ENCODE measurements at regions not wholly inside any gene's neighbourhood (a gene's known extent, or its start where the extent isn't known, plus 50 kb on each side); places are given as distances from the start of the nearest gene placed in this dataset.
A peak's percentile ranks its signal among the peaks of the same experiment; 100 is the strongest.

GRCh38 chr2:21640046-21640445, 516.3 kb downstream of the TDRD15 start:
- Histone ChIP-seq H2BK20ac (ENCODE audit: low read depth, low read length) (no peak overlapping the region), H3K4me3 (ENCODE audit: insufficient read depth, low read depth, low read length) (no peak overlapping the region), H2BK120ac (ENCODE audit: low read depth, low read length) (peak overlapping the region; percentile 44; the same call in 1 of the 2 replicates), H4K91ac (ENCODE audit: insufficient read depth, low read depth, low read length) (no peak overlapping the region), H4K8ac (ENCODE audit: low read depth in 2 of 2, low read length in 2 of 2) (0 out of 4 replicates have a peak overlapping the region, but pooled peaks of 1 of the 2 experiments have one; percentile 52), H2BK5ac (ENCODE audit: low read depth, low read length, poor library complexity, severe bottlenecking) (peak overlapping the region; percentile 42), H3K27me3 (ENCODE audit: control insufficient read depth, insufficient read depth, low read length) (no peaks in the 10 kb centered on the region), H3K56ac (ENCODE audit: extremely low read depth, insufficient read depth, low read length) (no peak overlapping the region), H3K18ac (ENCODE audit: low read depth, low read length) (peak overlapping the region; percentile 90; the same call in 1 of the 2 replicates), H3K14ac (replicated peaks; ENCODE audit: low read depth, low read length) (no peak overlapping the region), H3K4me2 (ENCODE audit: low read depth, low read length) (no peak overlapping the region), H2AFZ (replicated peaks; ENCODE audit: low read length, poor library complexity) (no peak overlapping the region), H3K9ac (ENCODE audit: low read depth, low read length) (no peak overlapping the region), H4K20me1 (ENCODE audit: insufficient read depth, low read length) (no peaks in the 10 kb centered on the region), H3K4ac (ENCODE audit: low read depth, low read length) (no peak overlapping the region), H4K5ac (ENCODE audit: low read depth, low read length) (peak overlapping the region; percentile 68; the same call in 1 of the 2 replicates), H2AK9ac (replicated peaks; ENCODE audit: low read depth, low read length, poor library complexity) (no peak overlapping the region), H2BK15ac (ENCODE audit: low read depth, low read length) (no peak overlapping the region), H3K36me3 (ENCODE audit: control insufficient read depth, insufficient read depth, low read length) (no peaks in the 10 kb centered on the region), H3K9me1 (ENCODE audit: insufficient read depth, low read length) (no peaks in the 10 kb centered on the region), H2AK5ac (ENCODE audit: low read depth, low read length) (no peak overlapping the region), H3K4me1 (ENCODE audit: control insufficient read depth, insufficient read depth, low read length) (peaks cover 7% of the 10 kb centered on the region; the same call in 1 of the 2 replicates), H3K79me1 (ENCODE audit: low read depth in 1 of 2, low read length in 2 of 2) (no peaks in the 10 kb centered on the region), H3K9me3 (ENCODE audit: control insufficient read depth, insufficient read depth, low read length) (no peaks in the 10 kb centered on the region), H3K27ac (ENCODE audit: insufficient read depth, low read length) (peak overlapping the region; percentile 71; the same call in 1 of the 2 replicates), H3K23ac (ENCODE audit: low read depth, low read length) (no peak overlapping the region)
- intact Hi-C loops (cut with micrococcal nuclease) (no loop called here), dilution Hi-C loops (cut with HindIII; ENCODE audit: low sequenced_read_pairs, unreplicated experiment) (no loop called here), in situ Hi-C loops (cut with MboI; ENCODE audit: low sequenced_read_pairs) (no loop called here)
- no peak for TF ChIP-seq SMC3 (IDR thresholded peaks at IDR 0.05; ENCODE audit: low read depth, low read length)
- TF ChIP-seq, protein P1, sequence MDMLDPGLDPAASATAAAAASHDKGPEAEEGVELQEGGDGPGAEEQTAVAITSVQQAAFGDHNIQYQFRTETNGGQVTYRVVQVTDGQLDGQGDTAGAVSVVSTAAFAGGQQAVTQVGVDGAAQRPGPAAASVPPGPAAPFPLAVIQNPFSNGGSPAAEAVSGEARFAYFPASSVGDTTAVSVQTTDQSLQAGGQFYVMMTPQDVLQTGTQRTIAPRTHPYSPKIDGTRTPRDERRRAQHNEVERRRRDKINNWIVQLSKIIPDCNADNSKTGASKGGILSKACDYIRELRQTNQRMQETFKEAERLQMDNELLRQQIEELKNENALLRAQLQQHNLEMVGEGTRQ (IDR thresholded peaks at IDR 0.05; ENCODE audit: low read depth, low read length): no peak
- WGBS, 2 experiments (ENCODE audit: extremely low coverage in 2 of 2, insufficient read length in 1 of 2): no CpG with 5 or more reads among the region's 2 CpGs
- ChIA-PET POLR2A (ENCODE audit: unreplicated experiment) (interaction anchor here (0.6 kb wide), 1 partner anchor 154 kb away, joined by 3 read pairs; no protein-coding TSS in a partner anchor), CTCF (no interaction called here)
- ATAC-seq (ENCODE audit: low read depth): peak; percentile 51
- BruUV-seq (replicated peaks): no TSS peak
- DNase-seq: no peak

Data from IMR-90 (cell line).